Stomach (tissue), 4 donors: ENCODE measurements at regions not wholly inside any gene's neighbourhood (a gene's known extent, or its start where the extent isn't known, plus 50 kb on each side); places are given as distances from the start of the nearest gene placed in this dataset.

Experiments
- POLR2A ChIP-seq, 4 donors: fragments of 450-650 bp; IDR thresholded peaks; one replicate each; pipeline ENCODE4 v1.6.1; 2016; ENCODE audit warnings: antibody characterized with exemption in 4 of 4, control low read depth in 2 of 4, mild to moderate bottlenecking in 1 of 4, moderate library complexity in 1 of 4
- POLR2AphosphoS5 ChIP-seq, 3 donors: sonication (generic); formaldehyde crosslinking; IDR thresholded peaks; one replicate each; pipeline ENCODE4 v1.6.1; 2016; ENCODE audit warnings: antibody characterized with exemption in 3 of 3

DNA sequence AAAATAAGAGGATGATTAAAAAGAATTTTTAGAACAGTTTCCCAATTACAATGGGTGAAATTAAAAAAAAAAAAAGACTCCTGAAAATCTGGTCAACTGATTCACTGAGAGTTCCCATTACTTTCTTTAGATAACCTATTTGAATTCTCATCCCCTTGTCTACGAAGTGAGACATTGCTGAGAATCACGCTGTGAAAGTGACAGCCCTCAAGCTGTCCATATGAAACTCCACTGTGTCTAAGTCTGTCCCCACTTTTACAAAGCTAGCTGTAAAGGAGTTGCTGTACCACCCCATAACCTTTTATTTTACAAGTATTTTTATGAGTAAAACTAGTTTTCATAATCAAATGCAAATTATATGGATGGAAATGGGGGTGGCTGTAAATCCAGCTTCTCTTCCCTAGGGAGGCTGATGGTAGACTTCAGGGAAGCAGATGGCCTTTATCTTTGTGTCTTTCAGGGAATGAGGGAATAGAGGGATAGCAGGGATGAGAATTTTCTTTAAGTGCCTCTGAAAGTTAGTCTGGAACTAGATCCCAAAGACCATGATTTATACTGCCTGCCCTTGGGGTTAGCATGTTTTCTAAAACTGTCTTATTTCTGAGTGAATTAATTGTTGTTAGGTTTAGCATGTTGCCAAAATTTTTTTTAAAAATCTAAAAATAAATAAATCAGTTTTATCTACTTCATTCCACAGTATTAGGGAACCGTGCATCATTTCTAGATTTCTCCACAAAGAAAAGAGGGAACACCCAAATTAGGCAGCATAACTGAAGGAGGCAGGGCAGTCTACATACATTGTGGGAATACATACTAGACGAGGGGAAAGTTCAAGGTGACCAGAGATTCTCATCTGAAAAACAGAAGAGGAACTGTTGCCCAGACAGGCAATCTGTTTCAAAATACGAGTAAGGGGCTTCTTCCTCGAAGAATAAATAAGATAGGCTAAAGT, 1219.1 kb downstream of the UQCRFS1 start:
- TF ChIP-seq POLR2A (IDR thresholded peaks at IDR 0.05) (no peak), POLR2AphosphoS5 (IDR thresholded peaks at IDR 0.05) (no peak)
